SH-SY5Y (cell line): ENCODE measurements at regions not wholly inside any gene's neighbourhood (a gene's known extent, or its start where the extent isn't known, plus 50 kb on each side); places are given as distances from the start of the nearest gene placed in this dataset.

Source experiments
- GATA2 ChIP-seq: IDR thresholded peaks from 2 replicates; pipeline ENCODE4 v1.6.1; 2011; ENCODE audit warnings: mild to moderate bottlenecking, low read depth, low read length
- GATA3 ChIP-seq: IDR thresholded peaks from 2 replicates; pipeline ENCODE4 v1.6.1; 2011; ENCODE audit warnings: low read depth, mild to moderate bottlenecking, low read length, moderate library complexity

DNA sequence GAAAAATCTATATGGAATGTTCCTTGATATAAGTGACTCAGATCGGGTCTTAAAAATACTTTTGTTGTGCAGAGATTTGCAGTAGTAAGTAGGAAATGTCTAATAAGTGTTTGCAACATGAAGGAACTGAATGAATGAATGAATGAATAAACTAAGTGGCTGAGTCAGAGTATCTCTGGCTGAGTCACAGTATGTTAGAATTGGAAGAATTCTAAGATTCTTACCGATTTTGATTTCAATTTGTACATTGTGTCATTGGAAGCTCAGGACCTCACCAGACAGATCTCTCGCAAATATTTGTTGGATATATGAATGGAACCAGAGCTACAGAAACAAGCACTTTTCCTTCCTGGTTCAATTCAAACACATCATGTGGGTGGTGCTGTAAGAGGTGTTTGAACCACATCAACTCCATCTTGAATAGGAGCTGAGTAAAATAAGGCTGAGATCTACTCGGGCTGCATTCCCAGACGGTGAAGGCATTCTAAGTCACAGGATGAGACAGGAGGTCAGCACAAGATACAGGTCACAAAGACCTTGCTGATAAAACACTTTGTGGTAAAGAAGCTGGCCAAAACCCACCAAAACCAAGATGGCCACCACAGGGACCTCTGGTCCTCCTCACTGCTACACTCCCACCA is 123.9 kb upstream of the FOXN3 start:
- TF ChIP-seq GATA3 (no peak), GATA2 (no peak)
